T-helper 2 cell (primary cell): ENCODE measurements at regions not wholly inside any gene's neighbourhood (a gene's known extent, or its start where the extent isn't known, plus 50 kb on each side); places are given as distances from the start of the nearest gene placed in this dataset.
A peak's percentile ranks its signal among the peaks of the same experiment; 100 is the strongest.

Source experiments
- DNase-seq, 5 experiments: peaks; one replicate each; pipeline versions ENCODE4 v3.0.0 to v3.0.0-alpha.2; 2012 to 2022

DNA sequence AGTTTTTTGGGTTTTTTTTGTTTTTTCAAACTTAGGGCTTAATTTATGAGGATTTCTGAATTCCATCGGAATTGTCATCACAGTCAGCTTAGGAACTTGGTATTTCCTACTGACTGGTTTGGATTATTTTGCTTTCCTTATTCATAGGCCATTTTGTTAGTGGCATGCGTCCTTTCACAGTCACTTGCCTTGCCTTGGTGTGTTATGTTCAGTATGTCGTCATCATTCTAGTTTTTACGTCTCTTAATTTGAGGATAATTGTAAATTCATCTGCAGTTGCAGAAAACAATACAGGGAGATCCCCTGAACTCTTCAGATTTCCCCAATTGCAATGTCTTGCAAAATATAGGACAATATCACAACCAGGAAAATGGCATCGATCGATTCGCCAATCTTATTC, 485.3 kb downstream of the CBLN2 start:
- DNase-seq = no peak

DNA sequence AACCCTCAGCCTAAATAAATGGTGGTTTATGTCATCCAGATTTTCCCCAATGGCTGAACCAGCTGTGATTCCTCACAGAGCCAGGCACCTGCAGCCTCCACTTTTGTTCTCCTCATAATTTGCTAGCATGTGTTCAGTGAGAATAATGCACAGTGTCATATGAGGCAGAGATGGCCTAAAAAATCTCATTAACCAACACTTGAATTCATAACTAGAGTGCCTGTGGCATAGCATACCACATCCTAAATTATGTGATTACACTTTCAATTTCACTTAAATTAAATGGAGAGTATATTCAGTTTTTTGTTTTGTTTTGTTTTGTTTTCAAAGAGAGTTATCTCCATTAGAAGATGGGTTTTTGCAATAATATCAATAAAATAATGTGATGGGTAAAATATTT, 488.0 kb downstream of the CBLN2 start:
- peak in 1 of 5 experiments; percentile 1 for DNase-seq

DNA sequence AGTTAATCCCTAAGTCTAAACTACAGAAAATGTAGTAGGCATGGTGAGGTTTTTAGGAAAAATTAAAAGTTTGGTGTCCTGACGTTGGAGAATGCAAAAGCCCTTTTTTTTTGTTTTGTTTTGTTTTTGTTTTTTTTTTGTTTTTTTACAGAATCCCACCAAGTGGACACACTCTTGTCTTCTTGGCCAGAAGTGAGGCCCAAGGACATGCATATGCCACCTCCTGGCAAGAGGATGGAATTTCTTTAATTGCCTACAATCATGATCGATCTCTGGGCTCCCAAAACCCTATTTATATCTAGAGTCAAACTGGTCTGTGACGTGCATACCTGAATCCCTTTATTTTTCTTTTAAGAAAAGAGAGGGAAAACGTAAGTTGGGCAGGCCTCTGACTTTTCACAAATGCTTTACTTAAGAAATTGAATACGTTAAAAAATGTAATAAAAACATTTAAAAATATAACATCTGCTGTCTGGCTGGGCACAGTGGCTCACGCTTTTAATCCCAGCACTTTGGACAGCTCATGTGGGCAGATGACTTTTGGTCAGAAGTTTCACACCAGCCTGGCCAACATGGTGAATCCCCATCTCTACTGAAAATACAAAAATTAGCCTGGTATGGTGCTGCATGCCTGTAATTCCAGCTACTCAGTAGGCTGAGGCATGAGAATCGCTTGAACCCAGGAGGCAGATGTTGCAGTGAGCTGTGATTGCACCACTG, 502.7 kb downstream of the CBLN2 start:
- DNase-seq = no peak

DNA sequence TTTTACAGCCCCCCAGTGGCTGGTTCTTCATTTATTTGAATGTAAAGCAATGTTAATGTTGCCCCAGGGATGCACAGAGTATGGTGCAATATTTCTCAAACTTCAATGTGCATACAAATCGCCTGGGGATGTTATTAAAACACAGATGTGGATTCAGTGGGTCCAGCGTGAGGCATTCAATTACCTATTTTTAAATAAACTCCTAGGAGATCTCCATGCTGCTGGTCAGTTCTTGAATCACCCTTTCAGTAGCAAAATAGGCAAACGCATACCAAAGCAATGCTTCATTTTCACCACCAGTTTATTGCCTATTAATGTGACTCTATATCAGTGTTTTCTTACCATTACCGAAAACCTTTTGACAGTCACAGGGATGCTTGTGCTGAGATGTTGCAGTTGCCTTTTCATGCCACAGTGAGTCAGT, 530.7 kb downstream of the CBLN2 start:
- no peak for DNase-seq

DNA sequence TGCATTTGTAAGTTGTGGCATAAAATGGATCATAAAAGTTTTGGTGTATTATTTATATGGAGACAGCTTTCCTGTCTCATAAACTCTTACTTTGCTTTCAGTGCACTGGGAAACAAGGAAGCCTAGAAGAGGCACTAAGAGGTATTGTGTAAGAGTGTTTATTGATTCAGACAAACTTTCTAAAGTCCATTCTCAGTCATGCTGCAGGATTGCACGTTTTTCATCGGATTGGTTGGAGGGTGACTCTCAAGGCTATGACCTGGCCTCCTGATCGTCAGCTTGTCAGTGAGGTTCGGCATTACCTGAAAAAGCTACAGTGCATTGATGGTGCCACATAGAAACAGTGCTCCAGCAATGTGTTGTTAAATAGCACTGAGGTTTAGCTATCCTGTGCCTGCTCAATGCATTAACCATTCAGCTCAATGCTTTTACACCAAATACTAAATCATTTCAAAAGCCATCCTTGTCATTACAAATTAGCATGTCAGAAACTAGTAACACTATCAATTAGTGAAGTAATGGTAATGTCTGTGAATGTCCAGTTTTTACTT, 545.5 kb downstream of the CBLN2 start:
- no peak for DNase-seq

DNA sequence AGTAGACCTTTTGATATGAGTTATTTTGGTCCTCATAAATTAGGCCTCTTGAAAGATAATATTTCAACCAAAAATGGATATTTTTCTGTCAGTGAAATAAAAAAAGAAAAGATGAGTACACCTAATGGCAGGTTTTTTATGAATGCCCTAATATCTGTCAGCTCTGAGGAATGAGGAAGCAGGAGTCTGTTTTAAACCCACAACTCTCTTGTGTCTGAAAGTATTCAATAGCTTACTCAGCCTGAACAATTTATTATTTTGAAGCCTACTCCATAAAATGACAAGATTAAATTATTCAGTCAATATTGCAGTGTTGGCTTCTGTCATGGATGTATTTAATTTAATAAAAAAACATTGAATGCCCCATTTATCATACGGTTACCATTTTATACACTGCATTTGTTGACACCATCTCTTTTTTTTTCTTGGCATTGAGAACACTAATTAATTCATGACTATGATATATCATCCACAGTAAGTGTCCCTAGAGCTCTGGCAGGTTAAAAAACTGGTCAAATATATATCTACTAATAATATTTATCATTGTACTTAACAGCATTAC, 548.2 kb downstream of the CBLN2 start:
- DNase-seq = no peak

DNA sequence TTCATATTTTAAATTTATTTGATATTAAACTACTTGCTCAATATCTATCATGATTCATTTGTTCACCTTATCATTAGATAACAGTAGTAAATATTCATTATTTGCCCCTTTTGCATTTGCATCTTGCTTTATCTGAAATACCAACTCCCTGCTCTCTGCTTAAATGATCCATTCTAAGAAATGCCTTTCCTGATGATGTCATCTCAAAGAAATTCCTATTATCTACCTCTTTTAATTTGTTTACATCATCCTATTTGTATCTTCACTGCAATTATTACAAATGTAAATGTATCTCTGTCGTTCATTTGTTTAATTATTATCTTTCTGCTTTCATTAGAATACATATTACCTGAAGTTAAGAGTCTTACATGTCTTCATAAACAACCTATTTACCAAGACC, 549.9 kb downstream of the CBLN2 start:
- no peak for DNase-seq

DNA sequence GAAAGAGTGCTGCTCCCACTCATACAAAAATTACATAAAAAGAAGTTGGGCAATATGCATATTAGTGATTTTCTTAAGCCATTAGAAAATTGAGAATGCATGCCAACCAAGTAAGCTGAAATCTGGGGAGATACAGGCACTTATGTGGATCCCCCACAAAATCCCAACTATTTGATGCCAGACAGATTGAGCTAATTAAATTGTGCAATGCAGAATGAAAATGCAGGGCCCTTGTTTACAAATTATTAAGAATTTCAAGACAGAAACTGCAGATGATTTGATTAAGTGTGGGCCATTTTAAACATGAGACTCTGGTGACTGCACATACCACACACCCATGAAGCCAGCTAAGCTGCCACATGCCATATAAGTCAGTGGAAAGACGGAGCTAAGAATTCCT, 554.5 kb downstream of the CBLN2 start:
- DNase-seq = no peak

DNA sequence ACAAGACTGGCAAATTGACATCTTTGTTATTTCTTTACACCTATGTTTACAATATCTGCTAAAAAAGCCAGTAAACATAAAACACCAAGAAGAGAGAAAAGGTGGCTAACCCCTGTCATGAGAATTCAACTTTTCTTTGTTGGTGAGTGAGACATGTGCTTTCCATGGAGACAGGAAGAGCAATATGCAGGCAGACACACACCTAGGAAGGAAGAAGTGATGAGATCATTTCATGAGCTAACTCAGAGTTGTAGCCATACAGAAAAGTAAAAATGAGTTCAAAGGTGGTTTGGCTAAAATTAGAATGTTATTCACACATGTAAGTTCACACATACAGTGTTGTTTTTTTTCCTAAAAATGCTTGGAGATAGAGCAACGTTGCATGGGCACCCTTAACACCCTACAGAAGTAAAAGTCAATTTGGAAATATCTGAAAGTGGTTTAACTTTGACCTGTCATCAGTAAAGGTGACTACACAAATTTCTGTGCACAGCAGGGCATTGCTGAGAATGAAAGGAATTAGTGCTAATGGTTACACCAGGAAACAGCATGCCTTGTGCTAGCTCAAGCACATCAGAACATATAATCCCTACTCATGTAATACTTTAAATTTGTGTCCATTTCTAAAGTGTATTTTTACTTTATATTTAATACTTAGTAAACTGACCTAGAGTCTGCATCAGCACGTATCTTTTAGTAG, 557.6 kb downstream of the CBLN2 start:
- no peak for DNase-seq

DNA sequence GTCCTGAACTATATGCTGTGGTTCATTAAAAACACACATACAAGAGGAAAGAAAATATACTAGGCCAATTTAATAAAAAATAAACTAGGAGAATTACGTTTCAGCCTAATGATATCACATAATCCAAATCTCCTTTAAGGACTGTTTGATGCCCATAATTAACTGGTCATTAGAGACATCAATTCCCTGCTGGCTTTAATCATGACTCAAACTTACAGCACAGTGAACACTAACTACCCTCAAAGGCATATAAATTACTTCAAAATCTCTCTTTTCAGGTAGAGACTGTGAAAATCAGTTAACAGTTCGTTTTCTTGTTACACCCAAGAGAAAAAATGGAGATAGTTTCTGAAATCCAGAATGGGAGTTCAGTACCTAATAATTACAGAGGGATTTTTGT, 567.4 kb downstream of the CBLN2 start:
- no peak for DNase-seq

DNA sequence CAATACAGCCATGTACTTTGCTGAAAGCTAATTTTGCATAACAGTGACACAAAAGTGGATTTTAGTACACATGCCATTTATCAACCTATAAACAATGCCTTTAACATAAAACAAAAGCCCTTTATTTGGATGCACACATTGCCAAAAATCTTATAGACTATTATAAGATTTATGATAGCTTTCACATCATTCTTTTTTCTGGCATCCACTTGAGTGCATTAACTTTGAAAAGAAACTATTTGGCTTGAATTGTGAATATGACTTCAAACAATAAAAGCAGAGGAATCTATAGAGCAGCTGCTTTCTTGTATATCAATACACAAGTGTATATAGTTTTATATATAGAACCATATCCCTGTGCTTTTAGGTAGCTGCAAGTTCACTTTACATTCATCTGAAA, 577.4 kb downstream of the CBLN2 start:
- no peak for DNase-seq

DNA sequence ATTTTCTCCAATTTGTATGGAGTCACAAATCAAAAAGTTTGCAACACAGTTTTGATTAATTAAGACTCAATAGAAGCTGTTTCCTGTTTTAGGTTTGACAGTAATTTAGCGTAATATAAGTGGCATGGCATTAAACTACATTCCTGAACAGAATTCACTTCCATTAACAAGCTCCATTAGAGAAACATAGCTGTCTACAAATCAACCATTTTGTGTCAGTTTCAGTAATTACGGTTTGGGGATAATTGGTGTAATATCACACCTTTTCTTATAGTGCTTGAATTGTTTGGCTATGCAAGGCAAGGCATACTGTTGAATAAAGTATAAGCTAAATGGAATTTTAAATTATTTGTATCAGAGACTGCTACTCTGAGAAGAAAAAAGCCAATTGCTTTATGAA, 585.5 kb downstream of the CBLN2 start:
- DNase-seq = no peak

DNA sequence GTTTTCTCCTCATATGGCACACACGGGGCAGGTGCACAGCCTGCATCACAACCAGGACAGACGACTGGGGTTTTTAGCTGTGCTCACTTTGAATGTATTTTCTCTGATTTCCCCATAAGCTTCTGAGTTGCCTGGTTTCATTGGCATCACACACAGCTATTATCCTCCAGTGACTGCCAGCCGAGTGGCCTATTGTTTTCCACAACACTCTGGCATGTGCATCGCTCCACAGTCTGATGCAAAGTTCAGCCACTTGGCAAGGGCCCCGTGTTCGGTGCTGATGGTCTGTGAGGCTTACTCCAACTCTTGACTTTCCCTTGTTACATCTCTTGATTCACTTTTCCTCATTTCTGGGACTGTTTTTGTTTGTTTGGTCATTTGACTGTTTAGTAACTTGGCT, 593.1 kb downstream of the CBLN2 start:
- DNase-seq = no peak

DNA sequence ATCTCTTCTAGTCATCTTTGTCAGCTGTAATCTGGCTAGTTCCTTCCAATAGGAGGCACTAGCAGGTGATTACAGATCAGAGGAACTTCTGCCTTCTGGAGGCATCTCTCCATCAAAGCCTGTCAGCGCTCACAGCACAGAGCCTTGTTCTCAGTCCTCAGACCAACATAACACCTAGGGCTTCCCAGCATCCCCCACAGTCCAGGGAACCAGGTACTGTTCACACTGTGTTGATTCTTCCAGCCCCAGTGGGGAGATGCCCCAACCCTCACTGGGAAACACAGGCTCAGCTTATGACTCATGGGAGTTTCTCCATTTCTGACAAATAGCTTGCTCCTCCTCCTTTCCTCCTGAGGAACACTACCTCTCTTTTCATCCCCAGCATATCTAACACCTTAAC, 601.7 kb downstream of the CBLN2 start:
- no peak for DNase-seq

DNA sequence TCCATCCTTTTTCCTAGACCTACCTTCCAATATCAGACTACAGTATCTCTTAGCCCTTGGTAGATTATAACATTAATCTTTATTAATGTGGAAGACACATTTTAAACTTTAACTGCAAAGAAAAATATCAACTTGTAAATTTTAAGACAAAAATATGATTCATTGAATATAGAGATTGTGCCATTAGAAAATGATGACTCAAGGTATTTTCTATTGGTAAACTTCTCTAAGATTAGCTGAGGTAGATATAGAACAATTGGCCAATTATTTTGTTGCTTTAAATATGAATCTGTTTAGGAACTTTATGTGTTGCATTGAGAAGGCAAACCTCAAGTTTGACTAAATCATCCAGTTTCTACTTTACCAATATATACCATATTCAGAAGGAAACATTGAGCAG, 604.7 kb downstream of the CBLN2 start:
- DNase-seq = no peak

DNA sequence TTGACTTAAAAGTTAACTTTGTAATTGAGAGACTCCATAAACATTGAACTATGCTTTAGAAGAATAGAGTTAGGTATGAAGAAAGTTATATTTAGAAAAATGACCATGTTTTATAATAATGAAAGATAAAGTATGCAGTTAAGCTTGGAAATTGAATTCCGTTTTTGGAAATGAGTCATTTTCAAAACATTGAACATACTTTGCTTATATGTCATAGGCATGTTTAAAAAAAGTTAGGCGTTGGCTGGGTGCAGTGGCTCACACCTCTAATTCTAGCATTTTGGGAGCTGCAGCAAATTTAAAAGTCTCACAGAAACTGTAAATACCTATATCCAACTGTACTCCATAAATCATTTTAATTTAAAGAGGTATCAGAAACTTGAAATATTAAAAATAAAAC, 607.4 kb downstream of the CBLN2 start:
- DNase-seq = no peak

DNA sequence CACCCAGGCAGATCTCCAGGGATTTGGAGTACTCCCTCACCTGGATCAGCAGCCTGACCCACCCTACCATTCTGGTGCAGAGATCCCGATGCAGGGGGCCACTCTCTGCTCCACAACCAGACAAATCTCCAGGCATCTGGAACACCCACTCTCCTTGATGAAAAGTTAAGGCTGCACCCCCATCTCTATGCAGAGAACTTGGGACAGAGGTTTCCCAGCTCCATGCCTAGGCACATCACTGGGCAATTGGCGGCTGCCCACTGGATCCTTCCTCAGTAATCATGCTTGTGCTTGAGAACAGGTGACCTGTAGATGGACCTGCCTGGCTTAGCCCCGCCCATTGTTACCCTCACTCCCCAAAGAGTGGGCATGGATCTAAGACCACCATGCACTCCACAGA, 624.9 kb downstream of the CBLN2 start:
- DNase-seq = no peak

DNA sequence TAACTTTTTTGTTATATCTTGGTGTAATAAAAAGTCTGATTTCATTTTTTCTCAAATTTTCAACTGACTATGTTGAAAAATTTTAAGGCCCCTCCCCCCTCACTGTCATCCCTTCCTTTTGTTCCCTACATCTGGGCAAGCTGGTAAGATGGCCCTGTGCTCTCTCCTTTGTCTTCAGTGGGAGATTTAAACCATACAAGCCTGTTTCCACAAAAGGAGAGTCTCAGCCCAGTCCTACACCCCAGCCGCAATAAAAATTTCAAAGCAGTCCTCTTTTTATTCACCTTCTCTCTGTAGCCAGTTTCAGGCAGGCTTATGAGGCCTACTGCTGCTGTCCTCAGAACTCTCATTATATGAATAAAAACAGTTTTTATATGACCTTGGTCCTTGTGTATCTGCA, 630.5 kb downstream of the CBLN2 start:
- no peak for DNase-seq

DNA sequence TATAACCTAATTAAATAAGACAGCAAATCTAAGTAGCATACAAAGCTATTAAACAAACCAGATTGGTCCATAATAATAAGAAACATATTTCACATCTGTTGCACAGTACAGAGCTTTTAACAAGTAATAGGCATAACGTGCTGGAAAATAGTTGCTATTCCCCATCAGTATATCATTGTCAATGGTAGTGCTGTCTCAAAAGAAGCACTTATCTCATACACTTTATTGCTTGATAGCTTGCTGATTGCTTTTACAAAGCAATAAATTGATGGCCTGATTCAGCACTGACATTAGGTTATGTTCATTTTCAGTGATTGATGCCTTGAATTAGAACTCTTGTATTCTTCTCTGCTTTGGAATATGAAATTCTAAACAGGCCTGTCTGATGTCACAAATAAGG, 641.7 kb downstream of the CBLN2 start:
- no peak for DNase-seq

DNA sequence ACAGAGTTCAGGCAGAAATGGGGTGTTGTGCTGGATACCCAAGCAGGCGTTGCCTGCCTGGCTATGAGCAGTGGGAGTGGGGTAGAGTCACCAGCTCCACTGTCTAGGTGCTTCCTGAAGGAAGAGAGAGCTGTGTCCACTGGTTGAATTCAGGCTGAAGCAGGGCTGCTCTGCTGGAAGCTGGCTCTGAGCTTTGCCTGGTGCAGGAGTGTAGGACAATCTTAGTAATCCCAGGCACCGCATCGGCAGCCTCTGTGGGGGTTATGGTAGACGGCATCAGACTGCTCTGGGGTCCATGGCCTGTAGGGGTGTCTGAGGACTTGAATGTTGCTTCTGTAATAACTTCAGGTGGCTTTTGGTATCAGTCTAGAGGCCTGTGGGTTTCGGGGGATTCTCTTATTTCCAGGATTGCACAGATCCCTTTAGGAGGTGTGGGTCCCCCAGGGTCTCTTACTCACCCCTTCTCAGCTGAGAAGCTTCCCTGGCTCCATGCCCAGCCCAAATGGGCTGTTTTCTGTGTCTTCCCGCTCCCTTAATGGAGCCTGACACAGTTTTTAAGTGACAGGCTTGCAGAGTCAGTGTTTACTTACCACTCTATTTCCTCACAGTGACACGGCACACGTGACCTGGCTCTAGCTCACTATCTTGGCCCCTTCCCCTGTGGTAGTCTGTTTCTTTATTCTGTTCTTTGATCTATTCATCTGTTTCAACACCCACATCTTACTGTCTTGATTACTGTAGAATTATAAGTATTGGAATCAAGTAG, 644.3 kb downstream of the CBLN2 start:
- no peak for DNase-seq

DNA sequence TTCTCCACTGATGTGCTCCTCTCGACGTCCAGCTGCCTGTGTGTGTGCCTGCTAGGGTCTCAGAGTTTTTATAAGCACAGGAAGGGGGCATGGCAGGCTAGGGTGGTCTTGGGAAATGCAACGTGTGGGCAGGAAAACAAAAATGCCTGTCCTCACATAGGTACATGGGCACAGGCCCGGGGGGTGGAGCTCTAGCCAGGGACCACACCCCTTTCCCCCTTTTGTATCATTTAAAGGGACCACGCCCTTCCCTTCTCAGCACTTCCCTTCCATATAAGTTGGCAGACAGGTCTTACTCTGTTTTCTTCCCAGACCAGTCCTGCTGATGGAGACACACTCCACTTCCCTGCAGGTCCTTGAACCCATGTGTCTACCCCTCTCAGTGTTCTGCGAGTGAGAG, 645.0 kb downstream of the CBLN2 start:
- no peak for DNase-seq

DNA sequence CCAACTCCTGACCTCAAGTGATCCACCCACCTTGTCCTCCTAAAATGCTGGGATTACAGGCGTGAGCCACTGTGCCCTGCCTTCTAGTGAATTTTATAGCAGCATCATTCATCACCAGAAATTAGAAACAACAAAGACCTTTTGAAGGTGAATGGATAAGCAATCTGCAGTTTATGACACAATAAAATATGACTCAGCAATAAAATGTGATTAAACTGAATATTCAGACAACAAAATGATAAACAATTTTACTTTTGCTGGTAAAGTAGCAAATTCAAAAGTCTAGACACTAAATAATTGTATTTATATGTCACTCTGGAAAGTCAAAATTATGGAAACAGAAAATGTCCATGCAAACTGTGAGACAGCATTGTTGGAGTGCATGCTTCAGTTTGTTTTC, 656.6 kb downstream of the CBLN2 start:
- DNase-seq = no peak

DNA sequence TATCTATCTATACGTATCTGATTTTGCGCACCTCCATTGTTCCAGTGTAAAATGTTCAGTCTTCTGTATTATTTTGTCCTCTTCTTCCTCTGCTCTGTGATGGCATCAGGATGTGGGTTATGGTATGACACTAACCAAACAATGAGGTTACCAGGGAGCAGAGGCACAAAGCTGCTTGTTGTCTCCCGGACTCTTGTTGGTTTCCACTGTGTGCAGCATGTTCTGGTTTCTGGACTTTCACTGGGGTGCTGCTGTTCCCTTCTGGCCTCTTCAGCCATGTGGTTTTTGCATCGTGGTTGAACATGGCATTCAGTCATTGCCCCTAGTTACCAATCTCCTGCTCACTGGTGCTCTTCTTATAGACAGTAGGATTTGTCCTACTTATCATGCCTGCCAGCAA, 665.9 kb downstream of the CBLN2 start:
- no peak for DNase-seq
